HG03575 (cell line): ENCODE measurements at regions not wholly inside any gene's neighbourhood (a gene's known extent, or its start where the extent isn't known, plus 50 kb on each side); places are given as distances from the start of the nearest gene placed in this dataset.
"Not testable (repeated sequence)": the region's sequence is repeated elsewhere in the genome, so short reads cannot be mapped to it uniquely, and the experiment has no call there.

Source experiments
- ATAC-seq: cut with Tn5 transposase; IDR thresholded peaks from one replicate; pipeline ENCODE4 v1.9.1; 2021; ENCODE audit not compliant: unreplicated experiment, insufficient number of reproducible peaks, low FRiP score; ENCODE audit errors: extremely low read depth

GRCh38 chrX:81857192-81857591 lies 655.3 kb downstream of the SH3BGRL start:
- ATAC-seq: no peak

GRCh38 chrX:81866873-81867272 lies 665.0 kb downstream of the SH3BGRL start:
- no peak for ATAC-seq

GRCh38 chrX:81868979-81869378 lies 667.1 kb downstream of the SH3BGRL start:
- no peak for ATAC-seq

GRCh38 chrX:81874807-81875206 lies 672.9 kb downstream of the SH3BGRL start:
- ATAC-seq: no peak

GRCh38 chrX:81875800-81876199 lies 673.9 kb downstream of the SH3BGRL start:
- ATAC-seq: no peak

- ATAC-seq: no peak
Observed at GRCh38 chrX:81876437-81876836, 674.5 kb downstream of the SH3BGRL start.

- ATAC-seq: no peak
Observed at GRCh38 chrX:81890521-81890920, 688.6 kb downstream of the SH3BGRL start.

GRCh38 chrX:81900522-81900921 lies 698.6 kb downstream of the SH3BGRL start:
- no peak for ATAC-seq

GRCh38 chrX:81925812-81926211 lies 723.9 kb downstream of the SH3BGRL start:
- ATAC-seq: no peak

- ATAC-seq: not testable (repeated sequence)
Observed at GRCh38 chrX:81945911-81946310, 744.0 kb downstream of the SH3BGRL start.

GRCh38 chrX:81957318-81957717 lies 755.4 kb downstream of the SH3BGRL start:
- ATAC-seq: no peak

- ATAC-seq: no peak
Observed at GRCh38 chrX:81957900-81958545, 756.1 kb downstream of the SH3BGRL start.

- no peak for ATAC-seq
Observed at GRCh38 chrX:81959964-81960363, 758.1 kb downstream of the SH3BGRL start.

GRCh38 chrX:81974413-81974812 lies 772.5 kb downstream of the SH3BGRL start:
- ATAC-seq: not testable (repeated sequence)

GRCh38 chrX:81979806-81980515 lies 778.1 kb downstream of the SH3BGRL start:
- ATAC-seq: no peak

- not testable (repeated sequence) for ATAC-seq
Observed at GRCh38 chrX:81987217-81987616, 785.3 kb downstream of the SH3BGRL start.

- ATAC-seq: no peak
Observed at GRCh38 chrX:81996166-81996565, 794.3 kb downstream of the SH3BGRL start.

- ATAC-seq: no peak
Observed at GRCh38 chrX:82029571-82030218, 827.8 kb downstream of the SH3BGRL start.

- ATAC-seq: no peak
Observed at GRCh38 chrX:82031250-82031649, 829.3 kb downstream of the SH3BGRL start.

GRCh38 chrX:82038793-82039192 lies 836.9 kb downstream of the SH3BGRL start:
- no peak for ATAC-seq
